SJCRH30 (cell line): ENCODE measurements at regions not wholly inside any gene's neighbourhood (a gene's known extent, or its start where the extent isn't known, plus 50 kb on each side); places are given as distances from the start of the nearest gene placed in this dataset.
"Not testable (repeated sequence)": the region's sequence is repeated elsewhere in the genome, so short reads cannot be mapped to it uniquely, and the experiment has no call there.

Experiments used
- DNase-seq, 2 experiments: peaks; one replicate each; pipeline ENCODE4 v3.0.0-alpha.2; 2015 to 2020
- H3K27ac ChIP-seq: fragments of 250-450 bp; sonication (Bioruptor Pico); 2 replicates; pipeline ENCODE4 v1.5.1; 2020; ENCODE audit warnings: mild to moderate bottlenecking, moderate library complexity
- H3K27me3 ChIP-seq: fragments of 250-450 bp; sonication (Bioruptor Pico); 2 replicates; pipeline ENCODE4 v1.5.1; 2020; ENCODE audit warnings: mild to moderate bottlenecking, moderate library complexity
- H3K36me3 ChIP-seq: fragments of 250-450 bp; sonication (Bioruptor Pico); 2 replicates; pipeline ENCODE4 v1.5.1; 2020; ENCODE audit warnings: mild to moderate bottlenecking, moderate library complexity
- H3K4me1 ChIP-seq: fragments of 250-450 bp; sonication (Bioruptor Pico); 2 replicates; pipeline ENCODE4 v1.5.1; 2020; ENCODE audit warnings: mild to moderate bottlenecking, moderate library complexity
- H3K4me3 ChIP-seq: fragments of 250-450 bp; sonication (Bioruptor Pico); 2 replicates; pipeline ENCODE4 v1.5.1; 2020; ENCODE audit warnings: mild to moderate bottlenecking, moderate library complexity
- H3K9me3 ChIP-seq: fragments of 250-450 bp; sonication (Bioruptor Pico); replicated peaks from 2 replicates; pipeline ENCODE4 v1.5.1; 2020; ENCODE audit warnings: mild to moderate bottlenecking, moderate library complexity

GRCh38 chr16:64370112-64370511 is 751.8 kb downstream of the CDH11 start:
- DNase-seq: no peak
- no peaks in the 10 kb centered on the region for H3K36me3 ChIP-seq
- H3K4me1 ChIP-seq: no peaks in the 10 kb centered on the region; the same call in 1 of the 2 replicates
- no peak overlapping the region for H3K4me3 ChIP-seq
- H3K27me3 ChIP-seq: no peaks in the 10 kb centered on the region
- no peak overlapping the region for H3K27ac ChIP-seq
- no peaks in the 10 kb centered on the region for H3K9me3 ChIP-seq

- no peak overlapping the region for H3K27ac ChIP-seq
- DNase-seq: no peak
- no peaks in the 10 kb centered on the region for H3K9me3 ChIP-seq
- no peak overlapping the region for H3K4me3 ChIP-seq
- H3K36me3 ChIP-seq: no peaks in the 10 kb centered on the region
- no peaks in the 10 kb centered on the region for H3K27me3 ChIP-seq
- no peaks in the 10 kb centered on the region; the same call in 1 of the 2 replicates for H3K4me1 ChIP-seq
Measured at GRCh38 chr16:64365448-64365931, 756.4 kb downstream of the CDH11 start.

GRCh38 chr16:64364894-64365293 is 757.0 kb downstream of the CDH11 start:
- no peaks in the 10 kb centered on the region for H3K36me3 ChIP-seq
- H3K27ac ChIP-seq: no peak overlapping the region
- no peaks in the 10 kb centered on the region; the same call in 1 of the 2 replicates for H3K4me1 ChIP-seq
- DNase-seq: no peak
- H3K9me3 ChIP-seq: no peaks in the 10 kb centered on the region
- H3K27me3 ChIP-seq: no peaks in the 10 kb centered on the region
- no peak overlapping the region for H3K4me3 ChIP-seq

- H3K4me1 ChIP-seq: no peaks in the 10 kb centered on the region; the same call in 1 of the 2 replicates
- H3K27ac ChIP-seq: no peak overlapping the region
- H3K27me3 ChIP-seq: no peaks in the 10 kb centered on the region
- DNase-seq: no peak
- no peaks in the 10 kb centered on the region for H3K36me3 ChIP-seq
- no peak overlapping the region for H3K4me3 ChIP-seq
- H3K9me3 ChIP-seq: no peaks in the 10 kb centered on the region
Measured at GRCh38 chr16:64364416-64364815, 757.4 kb downstream of the CDH11 start.

- Histone ChIP-seq H3K4me1 (no peaks in the 10 kb centered on the region; the same call in 1 of the 2 replicates), H3K27ac (no peak overlapping the region), H3K4me3 (no peak overlapping the region), H3K36me3 (no peaks in the 10 kb centered on the region), H3K9me3 (no peaks in the 10 kb centered on the region), H3K27me3 (no peaks in the 10 kb centered on the region)
- DNase-seq: no peak
Measured at GRCh38 chr16:64364016-64364415, 757.8 kb downstream of the CDH11 start.

- no peaks in the 10 kb centered on the region for H3K9me3 ChIP-seq
- no peaks in the 10 kb centered on the region for H3K27me3 ChIP-seq
- no peak overlapping the region for H3K4me3 ChIP-seq
- H3K27ac ChIP-seq: no peak overlapping the region
- no peaks in the 10 kb centered on the region for H3K36me3 ChIP-seq
- DNase-seq: no peak
- H3K4me1 ChIP-seq: no peaks in the 10 kb centered on the region; the same call in 1 of the 2 replicates
Measured at GRCh38 chr16:64363039-64363438, 758.8 kb downstream of the CDH11 start.

GRCh38 chr16:64362193-64362592 is 759.7 kb downstream of the CDH11 start:
- Histone ChIP-seq H3K27me3 (no peaks in the 10 kb centered on the region), H3K4me3 (no peak overlapping the region), H3K27ac (no peak overlapping the region), H3K36me3 (no peaks in the 10 kb centered on the region), H3K9me3 (no peaks in the 10 kb centered on the region), H3K4me1 (no peaks in the 10 kb centered on the region; the same call in 1 of the 2 replicates)
- DNase-seq: no peak

- no peaks in the 10 kb centered on the region for H3K36me3 ChIP-seq
- H3K27ac ChIP-seq: no peak overlapping the region
- no peaks in the 10 kb centered on the region for H3K9me3 ChIP-seq
- H3K4me3 ChIP-seq: no peak overlapping the region
- H3K4me1 ChIP-seq: no peaks in the 10 kb centered on the region; the same call in 1 of the 2 replicates
- DNase-seq: no peak
- H3K27me3 ChIP-seq: no peaks in the 10 kb centered on the region
Measured at GRCh38 chr16:64361753-64362152, 760.1 kb downstream of the CDH11 start.

GRCh38 chr16:64358291-64358690 is 763.6 kb downstream of the CDH11 start:
- DNase-seq: no peak
- H3K27ac ChIP-seq: no peak overlapping the region
- no peak overlapping the region for H3K4me3 ChIP-seq
- no peaks in the 10 kb centered on the region for H3K4me1 ChIP-seq
- no peaks in the 10 kb centered on the region for H3K36me3 ChIP-seq
- H3K27me3 ChIP-seq: no peaks in the 10 kb centered on the region
- no peaks in the 10 kb centered on the region for H3K9me3 ChIP-seq

GRCh38 chr16:64356267-64356666 is 765.6 kb downstream of the CDH11 start:
- Histone ChIP-seq H3K36me3 (no peaks in the 10 kb centered on the region), H3K27me3 (no peaks in the 10 kb centered on the region), H3K27ac (no peak overlapping the region), H3K4me1 (no peaks in the 10 kb centered on the region), H3K4me3 (no peak overlapping the region), H3K9me3 (no peaks in the 10 kb centered on the region)
- DNase-seq: no peak

GRCh38 chr16:64352246-64352645 is 769.6 kb downstream of the CDH11 start:
- Histone ChIP-seq H3K36me3 (no peaks in the 10 kb centered on the region), H3K4me1 (no peaks in the 10 kb centered on the region), H3K27me3 (no peaks in the 10 kb centered on the region), H3K9me3 (no peaks in the 10 kb centered on the region), H3K27ac (no peak overlapping the region), H3K4me3 (no peak overlapping the region)
- no peak for DNase-seq

GRCh38 chr16:64351121-64351520 is 770.7 kb downstream of the CDH11 start:
- DNase-seq: no peak
- Histone ChIP-seq H3K9me3 (no peaks in the 10 kb centered on the region), H3K4me1 (no peaks in the 10 kb centered on the region), H3K27ac (no peak overlapping the region), H3K4me3 (no peak overlapping the region), H3K36me3 (no peaks in the 10 kb centered on the region), H3K27me3 (no peaks in the 10 kb centered on the region)

GRCh38 chr16:64346080-64346479 is 775.8 kb downstream of the CDH11 start:
- DNase-seq: no peak
- no peak overlapping the region for H3K4me3 ChIP-seq
- no peak overlapping the region for H3K27ac ChIP-seq
- no peaks in the 10 kb centered on the region for H3K36me3 ChIP-seq
- H3K9me3 ChIP-seq: no peaks in the 10 kb centered on the region
- H3K4me1 ChIP-seq: no peaks in the 10 kb centered on the region
- no peaks in the 10 kb centered on the region for H3K27me3 ChIP-seq

- H3K27me3 ChIP-seq: no peaks in the 10 kb centered on the region
- DNase-seq: no peak
- no peaks in the 10 kb centered on the region for H3K9me3 ChIP-seq
- no peak overlapping the region for H3K4me3 ChIP-seq
- H3K4me1 ChIP-seq: no peaks in the 10 kb centered on the region
- H3K36me3 ChIP-seq: no peaks in the 10 kb centered on the region
- no peak overlapping the region for H3K27ac ChIP-seq
Measured at GRCh38 chr16:64345142-64345541, 776.7 kb downstream of the CDH11 start.

GRCh38 chr16:64343820-64344443 is 777.9 kb downstream of the CDH11 start:
- not testable (repeated sequence) for H3K36me3 ChIP-seq

More at GRCh38 chr16:64343820-64344443, 777.9 kb downstream of the CDH11 start:
- not testable (repeated sequence) for H3K27ac ChIP-seq, H3K9me3 ChIP-seq, H3K4me1 ChIP-seq, H3K4me3 ChIP-seq, H3K27me3 ChIP-seq, DNase-seq
